ENCODE measurements at regions not wholly inside any gene's neighbourhood (a gene's known extent, or its start where the extent isn't known, plus 50 kb on each side); places are given as distances from the start of the nearest gene placed in this dataset.

- TF ChIP-seq REST (IDR thresholded peaks at IDR 0.05; ENCODE audit: borderline replicate concordance) (no peak), SMC3 (conservative IDR thresholded peaks at IDR 0.05; ENCODE audit: poor library complexity) (no peak), EP300 (conservative IDR thresholded peaks at IDR 0.05; ENCODE audit: poor library complexity, severe bottlenecking) (no peak)
Measured at GRCh38 chr2:219733746-219734145, 106.3 kb downstream of the SLC4A3 start.
